Lower leg skin (tissue), 3 donors: ENCODE measurements at regions not wholly inside any gene's neighbourhood (a gene's known extent, or its start where the extent isn't known, plus 50 kb on each side); places are given as distances from the start of the nearest gene placed in this dataset.

Experiments
- POLR2A ChIP-seq, 2 donors: fragments of 450-650 bp; IDR thresholded peaks; one replicate each; pipeline ENCODE4 v1.6.1; 2016 to 2017; ENCODE audit warnings: antibody characterized with exemption in 2 of 2, mild to moderate bottlenecking in 1 of 2, moderate library complexity in 1 of 2
- TF ChIP-seq, protein P1 (sequence below), 3 donors: fragments of 450-650 bp; IDR thresholded peaks; one replicate each; pipeline ENCODE4 v1.5.1; 2016; ENCODE audit warnings: antibody characterized with exemption in 3 of 3, mild to moderate bottlenecking in 3 of 3, moderate library complexity in 2 of 3

DNA sequence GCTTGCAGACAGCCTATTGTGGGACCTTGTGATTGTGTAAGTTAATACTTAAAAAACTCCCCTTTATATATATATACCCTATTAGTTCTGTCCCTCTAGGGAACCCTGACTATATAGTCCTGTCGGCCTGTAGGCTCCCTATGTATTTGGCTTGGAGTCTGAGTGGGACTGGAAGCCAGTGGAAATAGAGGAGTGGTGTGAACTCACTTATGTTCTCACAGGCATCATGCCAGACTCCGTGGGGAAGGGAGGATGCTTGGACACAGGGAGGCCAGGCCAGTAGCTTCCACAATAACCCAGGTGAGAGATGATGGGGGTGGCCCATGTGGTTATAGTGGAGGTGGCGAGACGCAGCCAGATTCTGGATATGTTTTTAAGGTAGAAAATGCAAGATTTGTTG lies 136.7 kb upstream of the SYT6 start:
- no peak for TF ChIP-seq POLR2A (IDR thresholded peaks at IDR 0.05)
- TF ChIP-seq, protein P1, sequence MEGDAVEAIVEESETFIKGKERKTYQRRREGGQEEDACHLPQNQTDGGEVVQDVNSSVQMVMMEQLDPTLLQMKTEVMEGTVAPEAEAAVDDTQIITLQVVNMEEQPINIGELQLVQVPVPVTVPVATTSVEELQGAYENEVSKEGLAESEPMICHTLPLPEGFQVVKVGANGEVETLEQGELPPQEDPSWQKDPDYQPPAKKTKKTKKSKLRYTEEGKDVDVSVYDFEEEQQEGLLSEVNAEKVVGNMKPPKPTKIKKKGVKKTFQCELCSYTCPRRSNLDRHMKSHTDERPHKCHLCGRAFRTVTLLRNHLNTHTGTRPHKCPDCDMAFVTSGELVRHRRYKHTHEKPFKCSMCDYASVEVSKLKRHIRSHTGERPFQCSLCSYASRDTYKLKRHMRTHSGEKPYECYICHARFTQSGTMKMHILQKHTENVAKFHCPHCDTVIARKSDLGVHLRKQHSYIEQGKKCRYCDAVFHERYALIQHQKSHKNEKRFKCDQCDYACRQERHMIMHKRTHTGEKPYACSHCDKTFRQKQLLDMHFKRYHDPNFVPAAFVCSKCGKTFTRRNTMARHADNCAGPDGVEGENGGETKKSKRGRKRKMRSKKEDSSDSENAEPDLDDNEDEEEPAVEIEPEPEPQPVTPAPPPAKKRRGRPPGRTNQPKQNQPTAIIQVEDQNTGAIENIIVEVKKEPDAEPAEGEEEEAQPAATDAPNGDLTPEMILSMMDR (IDR thresholded peaks at IDR 0.05), result no peak
